ENCODE measurements at regions not wholly inside any gene's neighbourhood (a gene's known extent, or its start where the extent isn't known, plus 50 kb on each side); places are given as distances from the start of the nearest gene placed in this dataset.

DNA sequence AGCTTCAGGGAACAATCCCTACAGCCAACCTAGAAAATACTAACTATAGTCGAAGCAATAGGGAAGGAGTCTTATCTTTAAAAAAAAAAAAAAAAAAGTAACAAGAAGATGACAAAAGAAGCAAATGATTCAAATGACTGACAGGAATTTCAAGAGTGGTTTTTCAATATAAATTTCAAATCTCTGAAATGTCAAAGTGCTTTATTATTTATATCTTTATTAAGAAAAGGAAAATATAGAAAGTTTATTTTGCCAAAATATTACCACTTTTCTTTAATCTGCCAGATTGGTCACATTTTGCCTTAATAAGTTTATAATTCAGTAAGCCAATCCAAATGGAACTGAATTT lies 63.5 kb upstream of the HNRNPA3 start:
- TF ChIP-seq CSDC2 (CRISPR knock-in tag; IDR thresholded peaks at IDR 0.05) = no peak
- no peak for TF ChIP-seq GLIS3 (CRISPR knock-in tag; IDR thresholded peaks at IDR 0.05)
- no peak for TF ChIP-seq OSR1 (CRISPR knock-in tag; IDR thresholded peaks at IDR 0.05)
- TF ChIP-seq CREB5 (CRISPR knock-in tag; IDR thresholded peaks at IDR 0.05; ENCODE audit: low read depth) = no peak
- TF ChIP-seq, protein P1, sequence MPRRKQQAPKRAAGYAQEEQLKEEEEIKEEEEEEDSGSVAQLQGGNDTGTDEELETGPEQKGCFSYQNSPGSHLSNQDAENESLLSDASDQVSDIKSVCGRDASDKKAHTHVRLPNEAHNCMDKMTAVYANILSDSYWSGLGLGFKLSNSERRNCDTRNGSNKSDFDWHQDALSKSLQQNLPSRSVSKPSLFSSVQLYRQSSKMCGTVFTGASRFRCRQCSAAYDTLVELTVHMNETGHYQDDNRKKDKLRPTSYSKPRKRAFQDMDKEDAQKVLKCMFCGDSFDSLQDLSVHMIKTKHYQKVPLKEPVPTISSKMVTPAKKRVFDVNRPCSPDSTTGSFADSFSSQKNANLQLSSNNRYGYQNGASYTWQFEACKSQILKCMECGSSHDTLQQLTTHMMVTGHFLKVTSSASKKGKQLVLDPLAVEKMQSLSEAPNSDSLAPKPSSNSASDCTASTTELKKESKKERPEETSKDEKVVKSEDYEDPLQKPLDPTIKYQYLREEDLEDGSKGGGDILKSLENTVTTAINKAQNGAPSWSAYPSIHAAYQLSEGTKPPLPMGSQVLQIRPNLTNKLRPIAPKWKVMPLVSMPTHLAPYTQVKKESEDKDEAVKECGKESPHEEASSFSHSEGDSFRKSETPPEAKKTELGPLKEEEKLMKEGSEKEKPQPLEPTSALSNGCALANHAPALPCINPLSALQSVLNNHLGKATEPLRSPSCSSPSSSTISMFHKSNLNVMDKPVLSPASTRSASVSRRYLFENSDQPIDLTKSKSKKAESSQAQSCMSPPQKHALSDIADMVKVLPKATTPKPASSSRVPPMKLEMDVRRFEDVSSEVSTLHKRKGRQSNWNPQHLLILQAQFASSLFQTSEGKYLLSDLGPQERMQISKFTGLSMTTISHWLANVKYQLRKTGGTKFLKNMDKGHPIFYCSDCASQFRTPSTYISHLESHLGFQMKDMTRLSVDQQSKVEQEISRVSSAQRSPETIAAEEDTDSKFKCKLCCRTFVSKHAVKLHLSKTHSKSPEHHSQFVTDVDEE (CRISPR knock-in tag; IDR thresholded peaks at IDR 0.05) = no peak
- TF ChIP-seq ZFP3 (CRISPR knock-in tag; IDR thresholded peaks at IDR 0.05) = no peak
- TF ChIP-seq ZNF70 (CRISPR knock-in tag; IDR thresholded peaks at IDR 0.05) = no peak
- no peak for TF ChIP-seq ZNF8 (CRISPR knock-in tag; IDR thresholded peaks at IDR 0.05)
- TF ChIP-seq SNAI2 (CRISPR knock-in tag; IDR thresholded peaks at IDR 0.05) = no peak
- TF ChIP-seq ARNTL (CRISPR knock-in tag; IDR thresholded peaks at IDR 0.05; ENCODE audit: borderline replicate concordance, low read depth) = no peak
- no peak for TF ChIP-seq TOX (CRISPR knock-in tag; IDR thresholded peaks at IDR 0.05; ENCODE audit: borderline replicate concordance)
- no peak for TF ChIP-seq POU6F1 (CRISPR knock-in tag; IDR thresholded peaks at IDR 0.05; ENCODE audit: borderline replicate concordance, low read depth)
- TF ChIP-seq ZNF565 (CRISPR knock-in tag; conservative IDR thresholded peaks at IDR 0.05; ENCODE audit: low read depth) = no peak
- ATAC-seq = no peak

- TF ChIP-seq TOX (CRISPR knock-in tag; IDR thresholded peaks at IDR 0.05; ENCODE audit: borderline replicate concordance) (no peak), ESRRG (CRISPR knock-in tag; IDR thresholded peaks at IDR 0.05) (no peak), CSRNP3 (CRISPR knock-in tag; IDR thresholded peaks at IDR 0.05) (no peak), ZNF8 (CRISPR knock-in tag; IDR thresholded peaks at IDR 0.05) (no peak), POU6F1 (CRISPR knock-in tag; IDR thresholded peaks at IDR 0.05; ENCODE audit: borderline replicate concordance, low read depth) (no peak), ISL1 (CRISPR knock-in tag; IDR thresholded peaks at IDR 0.05) (no peak), BACH2 (CRISPR knock-in tag; IDR thresholded peaks at IDR 0.05; ENCODE audit: borderline replicate concordance) (no peak), OSR1 (CRISPR knock-in tag; IDR thresholded peaks at IDR 0.05) (no peak), PPARA (CRISPR knock-in tag; IDR thresholded peaks at IDR 0.05; ENCODE audit: borderline replicate concordance) (no peak), PATZ1 (CRISPR knock-in tag; IDR thresholded peaks at IDR 0.05; ENCODE audit: borderline replicate concordance) (no peak), ZFP3 (CRISPR knock-in tag; IDR thresholded peaks at IDR 0.05) (no peak), RARB (CRISPR knock-in tag; IDR thresholded peaks at IDR 0.05) (no peak), ZNF70 (CRISPR knock-in tag; IDR thresholded peaks at IDR 0.05) (no peak), SNAI2 (CRISPR knock-in tag; IDR thresholded peaks at IDR 0.05) (no peak), CREB5 (CRISPR knock-in tag; IDR thresholded peaks at IDR 0.05; ENCODE audit: low read depth) (no peak), ZC3H10 (CRISPR knock-in tag; IDR thresholded peaks at IDR 0.05) (no peak), ZNF565 (CRISPR knock-in tag; conservative IDR thresholded peaks at IDR 0.05; ENCODE audit: low read depth) (no peak)
- TF ChIP-seq, protein P1 (CRISPR knock-in tag; IDR thresholded peaks at IDR 0.05) = no peak
- no peak for ATAC-seq
These were observed 58.8 kb upstream of the HNRNPA3 start for GRCh38 chr2:177153805-177154204.
